GM23248 (cell line): ENCODE measurements at regions not wholly inside any gene's neighbourhood (a gene's known extent, or its start where the extent isn't known, plus 50 kb on each side); places are given as distances from the start of the nearest gene placed in this dataset.

ENCODE experiments used
- EZH2 ChIP-seq: fragments of 200-600 bp; sonication (generic); IDR thresholded peaks from 2 replicates; pipeline ENCODE4 v1.6.1; 2018; ENCODE audit warnings: antibody characterized with exemption, mild to moderate bottlenecking; ENCODE audit not compliant: insufficient read depth, poor library complexity, severe bottlenecking
- EZH2phosphoT487 ChIP-seq: fragments of 200-600 bp; sonication (generic); IDR thresholded peaks from 2 replicates; pipeline ENCODE4 v1.6.1; 2018; ENCODE audit warnings: antibody characterized with exemption, moderate library complexity, mild to moderate bottlenecking, low read depth; ENCODE audit not compliant: insufficient read depth

- TF ChIP-seq EZH2phosphoT487 (no peak), EZH2 (no peak)
These were observed 121.7 kb downstream of the SLITRK5 start for GRCh38 chr13:87792878-87793277.
